GM19452 (cell line): ENCODE measurements at regions not wholly inside any gene's neighbourhood (a gene's known extent, or its start where the extent isn't known, plus 50 kb on each side); places are given as distances from the start of the nearest gene placed in this dataset.
"Not testable (repeated sequence)": the region's sequence is repeated elsewhere in the genome, so short reads cannot be mapped to it uniquely, and the experiment has no call there.

Experiments used
- ATAC-seq: cut with Tn5 transposase; IDR thresholded peaks from one replicate; pipeline ENCODE4 v1.9.1; 2021; ENCODE audit not compliant: unreplicated experiment

DNA sequence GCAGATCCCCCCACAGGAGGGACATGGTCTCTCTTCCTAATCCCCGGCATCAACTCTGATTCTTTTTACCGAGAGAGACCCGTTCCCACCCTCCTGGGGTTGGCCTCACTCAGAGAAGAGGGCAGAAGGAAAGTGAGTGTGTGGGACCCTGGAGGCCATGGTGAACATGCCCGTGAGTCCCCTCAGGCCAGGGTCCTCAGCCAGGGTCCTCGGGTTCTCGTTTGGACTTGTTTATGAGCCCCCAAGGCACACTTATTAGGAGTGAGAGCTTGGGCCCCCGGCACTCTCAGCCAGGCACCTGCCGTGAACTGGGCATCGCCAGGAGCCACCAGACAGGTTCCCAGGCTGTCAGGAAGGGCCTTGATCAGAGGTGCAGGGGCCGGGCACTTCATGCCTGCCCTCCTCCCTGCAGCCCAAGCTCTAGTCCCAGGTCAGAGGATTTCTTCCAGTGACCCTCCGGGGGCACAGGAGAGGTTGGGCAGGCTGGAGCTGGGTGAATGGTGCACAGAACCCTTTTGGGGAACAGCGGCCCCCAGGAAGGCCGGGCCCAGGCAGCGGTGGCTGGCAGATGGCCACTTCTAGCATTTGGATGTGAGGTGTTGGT lies 122.6 kb downstream of the CRYAA start:
- no peak for ATAC-seq

DNA sequence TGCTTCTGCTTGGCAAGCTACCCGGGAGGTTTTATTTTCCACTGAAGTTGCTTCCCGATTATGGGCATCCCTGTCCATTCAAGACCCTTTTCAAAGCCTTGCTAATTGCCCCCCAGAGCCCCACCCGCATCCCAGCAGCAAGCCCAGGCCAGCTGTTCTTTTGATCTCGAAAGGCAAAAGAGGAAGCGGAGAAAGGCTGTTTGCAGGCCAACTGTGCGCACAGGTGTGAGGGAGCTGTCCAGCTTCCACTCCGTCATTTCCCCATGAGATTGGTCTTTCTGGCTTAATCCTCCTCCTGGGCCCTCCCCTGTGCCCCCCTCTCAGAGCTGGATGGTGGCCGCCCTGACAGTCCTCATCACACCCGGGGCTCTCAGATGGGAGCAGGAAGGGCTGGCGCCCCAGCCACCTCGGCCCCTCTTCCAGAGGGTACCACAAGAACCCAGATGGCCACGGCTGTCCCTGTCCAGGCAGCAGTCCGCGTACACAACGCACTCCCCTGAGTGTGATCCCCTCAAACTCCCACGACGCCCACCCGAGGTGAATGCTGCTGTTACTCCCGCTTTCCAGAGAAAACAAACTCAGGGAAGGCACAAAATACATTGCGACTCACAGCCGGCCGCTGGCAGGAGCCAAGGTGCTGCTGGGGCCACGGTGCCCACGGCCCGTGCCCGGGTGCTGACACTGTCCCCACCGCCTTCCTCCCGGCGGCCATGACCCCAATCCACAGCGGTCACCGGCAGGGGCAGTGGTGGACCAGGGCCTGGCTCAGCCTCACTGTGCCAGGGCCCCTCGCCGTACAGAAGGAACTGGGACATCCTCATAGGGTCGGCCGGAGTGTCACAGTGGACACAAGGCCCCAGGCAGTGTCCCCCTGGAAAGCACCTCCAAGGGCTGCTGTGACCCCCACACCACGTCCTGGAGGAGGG lies 121.9 kb downstream of the CRYAA start:
- ATAC-seq, result no peak

DNA sequence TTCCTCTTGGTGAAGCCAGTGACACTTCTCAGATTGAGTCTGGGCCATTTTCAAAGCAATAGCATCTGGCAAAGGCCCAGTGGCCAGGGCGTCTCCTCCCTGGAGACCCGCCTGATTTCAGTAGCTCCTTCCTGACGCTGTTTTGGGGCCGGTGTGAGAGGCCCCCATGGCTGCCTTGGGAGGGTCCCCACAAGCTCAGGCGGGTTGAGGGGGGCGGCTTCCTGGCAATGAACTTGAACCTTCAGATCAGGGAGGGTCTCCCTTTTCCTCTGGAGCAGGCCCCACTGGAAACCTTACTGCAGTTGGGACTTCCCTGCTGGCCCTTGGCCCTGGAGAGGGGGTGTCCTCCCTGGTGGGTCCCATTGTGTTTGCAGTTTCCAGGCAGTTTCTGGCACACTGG lies 121.2 kb downstream of the CRYAA start:
- no peak for ATAC-seq

DNA sequence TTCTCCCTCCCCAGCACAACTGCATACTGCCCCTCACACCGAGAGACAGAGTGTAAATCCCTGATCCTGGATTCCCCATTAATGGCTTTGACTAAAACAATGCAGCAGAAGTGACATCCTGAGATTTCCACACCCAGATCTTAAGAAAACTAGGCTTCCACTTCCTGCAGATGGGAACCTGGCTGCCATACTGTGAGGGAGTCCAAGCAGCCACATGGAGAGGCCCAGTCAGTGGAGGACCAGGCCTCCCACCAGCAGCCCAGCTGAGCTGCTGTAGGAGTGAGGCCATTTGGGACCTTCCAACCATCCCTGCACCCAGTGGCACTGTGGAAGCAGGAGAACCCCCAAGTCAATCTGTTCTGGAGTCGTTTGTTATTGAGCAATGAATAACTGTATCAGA lies 120.6 kb downstream of the CRYAA start:
- ATAC-seq, result no peak

DNA sequence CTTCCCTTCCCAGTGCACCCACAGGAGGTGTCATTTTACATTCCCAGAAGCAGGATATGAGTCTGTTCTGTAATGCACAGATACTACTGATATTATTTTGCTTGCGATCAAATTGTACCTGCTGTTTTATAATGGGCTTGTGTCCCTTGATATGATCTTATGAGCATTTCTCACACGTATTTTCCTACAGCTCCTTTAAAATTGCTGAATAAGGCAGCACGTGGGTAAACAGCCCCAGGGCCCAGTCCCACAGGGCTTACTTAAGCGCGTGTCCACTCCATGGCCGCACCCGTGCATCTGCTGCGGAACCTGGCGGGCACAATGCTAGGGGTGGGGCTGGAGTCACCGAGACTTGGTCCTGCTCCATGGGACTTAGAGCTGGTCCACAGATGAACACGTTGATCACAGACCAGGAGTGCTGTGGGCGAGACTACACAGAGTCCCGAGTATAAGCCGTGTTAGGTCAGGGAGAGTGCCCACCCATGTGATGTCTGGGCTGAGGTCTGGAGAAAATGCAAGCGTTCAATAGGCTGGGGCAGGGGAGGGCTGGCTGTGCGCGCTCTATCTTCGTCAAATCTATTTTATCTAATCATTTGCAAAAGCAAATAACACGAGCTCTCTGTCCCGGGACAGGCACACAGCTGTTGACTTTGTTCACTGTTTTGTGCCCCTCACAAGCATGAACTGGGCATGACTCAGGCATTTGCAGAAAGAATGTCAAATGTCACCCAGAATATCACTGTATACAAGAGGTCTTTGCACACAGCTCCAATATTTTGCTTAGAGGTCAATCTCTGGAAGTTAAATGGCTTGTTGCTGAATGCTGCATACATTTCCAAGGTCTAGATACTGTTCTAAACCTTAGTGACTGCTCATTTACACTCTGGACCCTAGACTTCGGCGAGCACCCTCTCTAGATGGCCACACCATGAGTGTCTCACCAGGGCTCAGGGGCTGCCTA lies 119.3 kb downstream of the CRYAA start:
- ATAC-seq, result no peak

DNA sequence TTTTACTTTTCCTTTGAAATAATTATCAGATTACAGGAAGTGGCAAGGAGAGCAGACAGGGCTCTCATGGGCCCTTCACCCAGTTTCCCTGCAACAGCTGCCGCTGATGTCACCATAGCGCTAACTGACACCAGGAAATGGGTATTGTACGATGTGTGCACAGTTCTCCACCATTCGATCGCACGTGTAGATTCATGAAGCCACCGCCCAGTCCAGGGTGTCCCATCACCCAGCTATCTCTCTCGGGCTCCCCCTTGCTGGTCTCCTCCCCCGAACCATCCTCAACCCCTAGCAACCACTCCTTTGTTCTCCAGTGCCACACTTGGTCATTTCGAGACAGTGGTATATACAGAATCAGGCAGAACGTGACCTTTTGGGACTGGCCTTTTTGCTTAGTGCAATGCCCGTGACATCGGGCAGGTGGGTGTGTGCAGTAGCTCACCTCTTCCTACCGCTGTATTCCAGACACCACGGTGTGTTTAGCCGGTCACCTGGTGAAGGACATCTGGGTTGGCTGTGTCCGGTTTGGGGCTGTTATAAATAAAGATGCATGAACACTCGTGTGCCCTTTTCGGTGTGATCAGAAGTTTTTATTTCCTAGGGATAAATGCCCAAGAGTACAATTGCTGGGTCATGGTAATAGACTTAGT lies 118.4 kb downstream of the CRYAA start:
- no peak for ATAC-seq

DNA sequence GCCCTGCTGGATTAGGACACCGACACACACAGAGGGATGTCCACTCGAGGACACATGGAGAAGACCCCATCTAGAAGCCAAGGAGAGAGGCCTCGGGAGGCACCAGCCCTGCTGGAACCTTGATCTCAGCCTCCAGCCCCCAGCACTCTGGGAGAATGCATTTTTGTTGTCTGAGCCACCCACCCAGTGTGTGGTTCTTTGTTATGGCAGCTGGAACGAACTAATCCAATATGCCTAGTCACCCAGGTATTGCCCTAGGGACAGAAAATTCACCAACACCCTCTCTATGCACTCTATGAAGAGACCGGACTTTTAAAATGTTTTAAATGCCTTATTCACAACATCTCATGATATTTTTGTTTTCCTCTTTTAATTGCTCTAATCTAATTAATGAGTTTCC lies 117.4 kb downstream of the CRYAA start:
- no peak for ATAC-seq

DNA sequence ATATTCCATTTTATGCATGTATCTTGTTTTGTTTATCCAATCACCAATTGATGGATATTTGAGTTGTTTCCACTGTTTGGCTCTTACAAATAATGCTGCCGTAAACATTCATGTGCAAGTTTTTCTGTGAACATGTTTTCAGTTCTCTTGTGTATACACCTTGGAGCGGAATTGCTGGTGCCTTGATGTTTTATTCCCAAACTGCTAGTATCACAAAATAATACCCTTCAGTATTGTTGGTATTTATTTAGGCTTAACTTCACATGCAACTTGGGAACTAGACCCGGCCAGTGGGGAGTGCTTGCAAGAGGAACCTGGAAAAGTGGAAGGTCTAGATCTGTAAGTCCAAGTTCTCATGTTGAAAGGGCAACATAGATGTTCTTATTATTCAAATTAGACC lies 115.9 kb downstream of the CRYAA start:
- ATAC-seq, result no peak

DNA sequence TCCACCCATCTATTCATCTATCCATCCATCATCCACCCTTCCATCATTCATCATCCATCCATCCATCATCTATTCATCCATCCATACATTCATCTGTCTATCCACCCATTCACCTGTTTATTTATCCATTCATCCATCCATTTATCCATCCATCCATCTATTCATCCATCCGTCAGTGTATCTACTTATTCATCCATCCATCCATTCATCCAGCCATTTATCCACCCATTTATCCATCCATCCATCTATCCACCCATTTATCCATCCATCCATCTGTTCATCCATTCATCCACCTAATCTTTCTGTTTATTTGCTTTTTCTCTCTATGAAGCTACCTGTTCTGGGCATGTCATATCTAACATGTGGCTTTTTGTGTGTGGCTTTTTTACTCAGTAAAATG lies 115.4 kb downstream of the CRYAA start:
- ATAC-seq, result no peak

DNA sequence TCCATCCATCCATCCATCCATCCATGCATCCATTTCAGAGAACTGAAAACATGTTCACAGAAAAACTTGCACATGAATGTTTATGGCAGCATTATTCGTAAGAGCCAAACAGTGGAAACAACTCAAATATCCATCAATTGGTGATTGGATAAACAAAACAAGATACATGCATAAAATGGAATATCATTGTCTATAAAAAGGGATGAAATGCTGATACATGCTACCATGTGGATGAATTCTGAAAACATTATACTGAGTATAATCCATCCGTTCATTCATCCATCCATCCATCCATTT lies 115.1 kb downstream of the CRYAA start:
- not testable (repeated sequence) for ATAC-seq

DNA sequence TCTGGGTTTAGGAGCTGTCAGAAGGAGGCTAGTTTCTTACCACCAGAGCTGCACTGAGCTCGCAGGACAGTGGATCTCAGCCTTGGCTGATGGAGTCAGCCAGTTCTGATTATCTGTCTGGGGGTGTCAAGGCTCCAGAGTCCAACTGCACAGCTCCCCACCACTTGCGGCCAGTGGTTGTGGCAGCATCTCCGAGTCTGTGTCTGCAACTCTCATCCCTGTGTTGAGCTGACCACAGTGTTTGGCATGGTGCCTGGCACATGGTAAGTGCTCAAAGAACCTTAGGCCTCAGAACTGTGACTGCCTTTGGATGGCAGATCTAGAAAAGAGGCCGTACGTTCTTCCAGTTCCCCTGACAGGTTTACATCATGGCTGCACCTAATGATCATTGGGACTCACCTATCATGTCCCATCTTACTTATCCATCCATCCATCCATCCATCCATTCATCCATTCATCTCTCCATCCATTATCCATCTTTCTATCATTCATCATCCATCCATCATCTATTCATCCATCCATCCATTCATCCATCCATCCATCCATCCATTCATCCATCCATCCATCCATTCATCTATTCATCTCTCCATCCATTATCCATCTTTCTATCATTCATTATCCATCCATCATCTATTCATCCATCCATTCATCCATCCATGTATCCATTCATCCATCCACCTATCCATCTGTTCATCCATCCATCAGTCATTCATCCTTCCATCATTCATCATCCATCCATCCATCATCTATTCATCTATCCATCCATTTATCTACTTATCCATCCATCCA lies 114.5 kb downstream of the CRYAA start:
- ATAC-seq, result no peak

DNA sequence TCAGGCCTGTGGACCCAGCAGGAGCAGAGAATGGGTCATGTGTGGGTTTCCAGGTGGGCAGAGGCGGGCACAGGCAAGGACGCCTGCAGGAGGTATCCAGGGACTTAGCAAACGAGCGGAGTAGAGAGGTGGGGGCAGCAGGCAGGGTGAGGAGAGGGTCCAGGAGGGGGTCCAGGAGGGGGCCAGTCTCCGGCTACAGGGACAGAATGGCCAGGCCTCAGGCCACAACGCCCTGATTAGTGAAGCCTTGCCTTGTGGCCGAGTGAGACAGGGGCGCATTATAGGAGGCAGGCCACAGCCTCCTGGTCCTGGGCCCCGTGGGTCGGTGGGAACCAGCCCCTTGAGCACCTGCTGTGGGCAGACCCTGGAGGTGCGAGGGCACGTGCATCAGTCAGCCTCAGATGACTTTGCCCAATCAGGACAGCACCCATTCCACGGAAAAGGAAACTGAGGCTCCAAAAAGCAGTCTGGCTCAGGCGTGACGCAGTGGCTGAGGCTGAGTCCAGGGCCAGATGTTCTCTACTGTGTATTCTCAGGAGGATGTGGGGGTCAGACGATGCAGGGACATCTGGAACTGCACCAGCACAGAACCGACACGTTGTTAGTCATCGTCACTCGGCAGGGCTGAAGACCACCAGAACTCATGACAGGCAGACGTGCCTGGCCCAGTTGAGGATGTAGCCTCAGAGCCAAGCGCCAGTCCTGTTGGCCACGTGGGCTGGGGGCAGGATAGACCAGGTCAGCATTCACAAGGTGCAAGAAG lies 113.7 kb downstream of the CRYAA start:
- ATAC-seq, result no peak

DNA sequence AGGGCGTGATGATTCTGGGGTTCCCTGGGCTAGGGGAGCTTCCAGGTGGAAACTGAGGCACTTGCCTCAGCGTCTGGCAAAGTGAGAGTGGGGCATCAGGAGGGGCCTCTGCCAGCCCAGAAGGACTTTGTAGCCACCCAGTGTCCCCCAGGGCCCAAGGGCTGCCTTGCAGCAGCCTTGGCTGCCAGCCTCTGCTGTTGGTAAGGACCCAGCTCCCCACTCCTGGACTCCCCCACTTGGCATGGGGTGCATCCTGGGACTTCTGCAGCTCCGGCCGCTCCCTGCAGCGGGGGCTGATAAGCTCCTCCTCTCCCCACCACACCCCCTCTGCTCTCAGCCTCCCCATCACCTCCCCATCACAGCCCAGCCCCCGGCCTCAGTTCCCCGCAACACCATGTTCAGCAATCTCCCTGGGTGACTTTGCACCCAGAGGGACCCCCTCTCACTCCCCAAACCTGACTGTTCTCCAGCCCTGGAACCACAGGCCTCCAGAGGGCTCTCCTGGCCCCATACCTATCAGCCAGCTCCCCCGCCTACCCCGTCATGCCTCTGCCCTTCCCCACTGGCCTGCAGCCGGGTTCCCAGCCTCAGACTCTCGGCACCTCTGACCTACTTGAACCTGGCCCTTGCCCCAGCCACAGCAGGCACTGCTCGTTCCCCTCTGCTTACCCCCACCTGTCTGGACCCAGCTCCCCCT lies 113.0 kb downstream of the CRYAA start:
- ATAC-seq, result no peak

DNA sequence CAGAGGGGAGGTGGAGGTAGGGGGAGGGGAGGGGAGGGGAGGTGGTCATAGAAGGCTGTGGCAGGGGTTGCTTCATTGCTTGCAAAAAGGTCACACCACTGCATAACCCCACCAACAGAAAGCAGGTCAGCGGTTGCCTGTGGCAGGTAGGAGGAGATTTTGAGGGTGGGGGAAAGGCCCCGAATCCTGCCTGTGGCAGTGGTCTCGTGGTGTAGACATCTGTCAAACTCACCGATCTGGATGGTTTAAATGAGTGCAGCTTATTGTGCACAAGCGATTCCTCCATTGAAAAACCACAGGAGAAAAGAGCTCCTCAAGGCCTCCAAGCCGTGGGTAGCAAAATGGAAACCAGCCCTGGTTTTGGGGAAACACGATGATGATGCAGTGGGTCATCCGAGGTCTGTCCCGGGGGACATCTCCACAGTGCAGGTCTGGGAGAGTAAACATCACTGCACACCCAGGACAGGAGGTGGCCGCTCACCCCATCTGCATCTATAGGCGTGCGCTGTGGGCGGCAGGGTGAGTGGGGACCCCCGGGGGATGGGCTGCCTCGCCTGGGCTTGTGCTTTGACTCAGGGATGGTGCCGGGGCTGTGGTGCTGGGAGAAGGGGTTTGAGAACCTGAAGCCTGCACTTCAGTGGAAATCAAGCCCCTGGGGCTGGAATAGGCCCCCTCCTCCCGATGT lies 112.3 kb downstream of the CRYAA start:
- ATAC-seq, result no peak

DNA sequence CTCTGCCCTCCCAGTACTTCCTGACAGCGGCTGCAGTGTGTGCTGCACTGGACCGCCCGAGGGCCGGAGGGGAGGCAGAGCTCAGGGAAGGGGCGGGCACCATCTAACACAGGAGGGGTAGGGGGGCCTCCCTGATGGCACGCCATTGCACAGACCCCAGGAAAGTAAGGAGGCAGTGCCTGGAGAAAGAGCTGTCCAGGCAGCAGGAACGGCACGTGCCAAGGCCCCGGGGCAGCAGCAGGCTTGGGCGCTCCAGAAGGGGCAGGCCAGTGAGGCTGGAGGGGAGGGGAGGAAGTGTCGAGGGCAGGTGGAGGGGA lies 110.7 kb downstream of the CRYAA start:
- ATAC-seq, result no peak

DNA sequence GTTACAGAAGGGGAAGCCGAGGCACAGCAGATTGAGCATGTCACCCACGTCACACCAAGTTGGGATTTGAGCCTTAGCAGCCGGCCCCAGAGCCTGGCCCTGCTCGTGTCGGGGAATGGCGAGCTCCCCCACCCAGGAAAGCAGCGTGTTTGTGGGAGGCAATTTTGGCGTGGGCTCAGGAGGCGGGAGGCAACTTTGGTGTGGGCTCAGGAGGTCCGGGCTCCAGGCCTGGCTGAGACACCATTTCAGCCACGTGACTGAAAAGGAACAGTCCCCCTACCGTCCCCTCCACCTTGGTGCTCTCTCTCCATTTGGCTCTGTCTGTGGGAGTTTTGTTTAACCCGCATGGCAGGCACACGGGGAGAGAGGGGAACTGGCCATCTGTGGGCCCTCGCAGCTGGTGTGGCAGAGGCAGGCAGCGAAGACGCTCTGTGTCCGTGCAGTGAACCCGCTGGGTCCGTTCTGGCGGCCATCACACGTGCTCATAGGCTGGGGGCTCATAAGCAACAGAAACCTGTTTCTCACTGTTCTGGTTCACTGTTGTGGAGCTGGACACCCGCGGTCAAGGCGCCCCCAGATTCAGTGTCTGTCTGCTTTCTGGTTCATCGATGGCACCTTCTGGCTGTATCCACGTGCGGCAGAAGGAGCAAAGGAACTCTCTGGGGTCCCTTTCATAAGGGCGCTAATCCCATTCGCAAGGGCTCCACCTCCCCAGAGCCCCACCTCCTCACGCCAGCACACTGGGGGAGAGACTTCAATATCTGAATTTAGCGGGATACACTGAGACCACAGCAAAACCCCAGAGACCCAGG lies 110.2 kb downstream of the CRYAA start:
- no peak for ATAC-seq

DNA sequence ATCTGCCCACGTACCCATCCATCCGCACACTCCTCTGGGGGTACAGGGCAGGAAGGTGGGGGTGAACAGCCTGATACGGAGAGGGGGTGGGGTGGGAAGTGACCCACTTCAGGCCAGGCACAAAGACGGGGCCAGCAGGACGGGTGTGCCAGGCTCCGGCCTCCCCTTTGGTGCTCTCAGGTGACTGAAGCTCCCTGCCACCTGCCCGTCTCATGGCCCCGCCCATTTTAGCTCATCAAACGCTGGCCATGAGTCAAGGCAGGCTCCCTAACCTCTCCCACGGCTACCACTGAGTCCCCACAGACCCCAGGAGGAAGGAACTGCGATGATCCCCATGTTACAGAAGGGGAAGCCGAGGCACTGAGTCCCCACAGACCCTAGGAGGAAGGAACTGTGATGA lies 109.6 kb downstream of the CRYAA start:
- ATAC-seq, result no peak
